ENCODE measurements at regions not wholly inside any gene's neighbourhood (a gene's known extent, or its start where the extent isn't known, plus 50 kb on each side); places are given as distances from the start of the nearest gene placed in this dataset.

DNA sequence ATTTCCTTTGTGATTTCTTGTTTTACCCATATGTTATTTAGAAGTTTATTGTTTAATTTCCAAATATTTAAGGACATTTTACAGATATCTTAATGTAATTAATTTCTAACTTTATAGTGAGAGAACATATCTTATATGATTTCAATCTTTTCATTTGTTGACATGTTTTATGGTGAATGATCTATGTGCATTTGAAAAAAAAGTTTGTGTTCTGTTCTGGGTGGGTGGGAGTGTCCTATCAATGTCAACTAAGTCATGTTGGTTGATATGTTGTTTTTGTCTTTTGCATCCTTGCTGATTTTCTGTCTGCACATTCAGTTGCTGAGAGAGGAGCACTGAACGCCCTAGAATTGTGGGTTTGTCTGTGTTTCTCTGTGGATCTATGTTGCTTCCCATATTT is 50.3 kb upstream of the CBFA2T3 start:
- no peak for DNase-seq (ENCODE audit: low spot score)

DNA sequence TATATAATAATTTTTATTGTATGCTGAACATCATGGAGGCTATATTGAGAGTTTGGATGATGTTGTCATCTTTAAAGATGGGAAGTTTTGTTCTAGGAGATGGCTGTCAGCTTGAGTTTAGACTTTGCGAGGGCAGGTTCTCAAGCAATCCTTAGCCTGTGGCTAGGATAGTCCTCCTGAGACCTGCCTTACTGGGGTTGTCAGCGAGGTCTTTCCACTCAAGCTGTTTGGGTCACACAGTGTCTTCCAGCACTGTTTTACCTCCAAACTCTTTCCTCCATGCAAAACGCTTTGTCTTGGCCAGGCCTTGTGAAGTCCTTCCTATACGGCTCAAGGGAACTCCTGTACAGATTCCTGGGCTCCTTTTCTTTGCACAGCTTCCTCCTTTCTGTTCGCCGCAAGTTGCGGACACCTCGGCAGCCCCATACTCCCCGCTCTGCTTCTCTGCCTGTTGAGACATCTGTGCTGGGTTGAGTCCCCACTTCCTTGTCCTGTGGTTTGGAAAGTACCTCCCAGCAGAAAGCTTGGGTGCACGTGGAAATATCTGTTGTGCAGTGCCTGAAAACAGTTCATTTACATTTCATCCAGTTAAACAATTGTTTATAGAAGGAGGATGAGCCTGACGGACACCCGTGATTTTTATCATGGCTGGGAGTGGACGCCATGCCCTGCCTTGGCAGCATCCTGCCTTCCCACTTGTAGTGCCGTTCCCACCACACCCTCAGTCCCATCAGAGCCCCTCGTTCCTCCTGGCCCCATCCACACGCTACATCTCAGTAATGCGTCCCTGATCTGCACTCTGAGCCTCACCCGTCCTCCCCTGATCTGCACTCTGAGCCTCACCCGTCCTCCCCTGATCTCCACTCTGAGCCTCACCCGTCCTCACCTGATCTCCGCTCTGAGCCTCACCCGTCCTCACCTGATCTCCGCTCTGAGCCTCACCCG is 55.0 kb upstream of the CBFA2T3 start:
- no peak for DNase-seq (ENCODE audit: low spot score)

DNA sequence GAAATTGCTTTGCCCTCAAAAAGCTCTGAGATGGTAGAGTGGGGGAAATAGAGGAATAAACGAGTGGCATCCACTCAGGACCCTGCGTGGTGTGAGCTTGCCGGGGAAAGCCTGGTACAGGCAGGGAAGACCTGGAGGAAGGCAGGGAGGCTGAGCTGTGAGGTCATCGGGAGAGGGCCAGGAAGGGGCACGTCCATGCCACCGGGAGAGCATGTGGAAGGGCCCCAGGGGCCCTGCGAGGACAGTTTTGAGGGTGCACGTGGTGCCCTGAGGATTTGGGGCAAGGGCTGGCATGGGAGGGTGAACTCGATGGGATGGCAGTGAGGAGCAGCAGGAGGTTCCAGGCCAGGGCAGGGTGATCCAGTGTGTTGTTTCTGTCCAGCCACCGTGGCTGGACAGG is 56.3 kb upstream of the CBFA2T3 start:
- DNase-seq (ENCODE audit: low spot score): no peak

DNA sequence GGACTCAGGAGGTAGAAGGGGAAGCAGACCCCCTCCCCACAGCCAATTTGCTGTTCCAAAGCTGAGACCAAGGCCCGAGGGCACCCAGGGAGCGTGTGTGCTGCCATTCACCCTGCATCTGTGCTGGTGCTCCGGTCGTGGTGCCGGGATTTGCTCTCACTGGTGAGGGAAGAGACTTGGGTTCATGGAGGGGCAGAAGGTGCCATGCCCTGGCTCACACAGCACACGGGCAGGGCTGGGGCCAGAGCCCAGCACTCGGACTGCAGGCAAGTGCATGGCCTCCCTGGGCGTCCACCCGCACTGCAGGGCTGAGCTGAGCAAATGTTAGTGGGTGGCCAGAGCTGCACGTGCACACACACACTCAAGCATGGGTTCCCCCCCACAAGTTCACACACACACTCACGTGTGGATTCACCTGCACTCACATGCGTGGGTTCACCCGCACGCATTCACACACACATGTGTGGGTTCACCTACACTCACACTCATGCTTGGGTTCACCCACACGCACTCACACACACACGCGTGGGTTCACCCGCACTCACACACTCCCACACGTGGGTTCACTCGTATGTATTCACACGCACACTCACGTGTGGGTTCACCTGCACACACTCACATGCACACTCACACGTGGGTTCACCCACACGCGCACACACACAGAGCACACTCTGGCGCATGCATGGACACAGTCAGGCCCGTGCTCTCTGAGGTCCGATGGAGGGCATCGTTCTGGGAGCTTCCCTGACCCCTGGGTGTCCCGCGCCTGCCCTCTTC is 57.0 kb upstream of the CBFA2T3 start:
- no peak for DNase-seq (ENCODE audit: low spot score)

DNA sequence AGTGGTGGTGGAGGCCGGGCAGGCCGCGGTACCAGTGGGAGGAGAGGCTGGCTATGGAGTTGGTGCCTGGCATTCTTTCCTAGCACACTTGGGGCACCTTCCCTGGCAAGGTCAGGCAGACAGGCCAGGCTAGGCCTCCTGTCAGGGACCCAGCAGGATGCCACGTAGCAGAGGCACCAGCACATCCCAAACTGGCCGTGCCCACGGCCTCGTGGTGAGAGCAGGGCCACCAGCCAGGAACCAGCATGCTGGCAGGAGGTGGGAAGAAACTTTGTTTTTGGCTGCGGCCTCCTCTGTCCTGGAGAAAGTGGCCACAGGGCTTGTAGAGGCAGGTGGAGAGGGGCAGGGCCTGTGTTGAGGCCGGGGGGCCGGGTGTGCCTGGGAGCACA is 57.6 kb upstream of the CBFA2T3 start:
- no peak for DNase-seq (ENCODE audit: low spot score)

DNA sequence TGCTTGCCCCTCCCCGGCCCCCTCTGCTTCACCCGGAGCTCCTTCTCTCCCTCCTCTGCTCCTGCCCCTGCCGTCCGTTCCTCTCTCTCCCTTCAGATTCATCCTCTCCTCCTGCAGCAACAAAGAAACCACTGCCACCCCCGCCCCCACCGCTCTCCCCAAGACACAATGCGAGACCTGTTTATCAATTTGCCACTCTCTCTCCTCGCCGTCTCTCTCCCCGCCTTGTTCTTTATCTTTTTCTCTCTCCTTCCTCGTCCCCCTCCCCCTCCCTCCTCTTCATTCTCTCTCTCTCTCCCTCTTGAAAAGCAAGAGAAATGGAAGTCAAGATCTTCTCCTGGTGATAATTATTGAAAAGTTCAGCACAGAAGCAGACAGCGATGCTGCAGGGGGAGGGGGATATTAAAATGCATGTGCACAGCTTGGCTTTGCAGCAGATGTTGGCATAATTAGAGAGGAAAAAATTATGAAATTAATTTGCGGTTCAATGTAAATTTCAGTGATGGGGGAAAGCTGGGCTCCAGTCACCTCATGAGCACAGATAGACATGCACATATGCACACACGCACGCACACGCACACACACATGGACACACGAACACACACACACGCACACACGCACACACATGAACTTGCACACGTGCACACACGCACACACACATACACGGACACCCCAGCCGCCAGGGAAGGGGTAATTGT is 58.1 kb upstream of the CBFA2T3 start:
- DNase-seq (ENCODE audit: low spot score): no peak

DNA sequence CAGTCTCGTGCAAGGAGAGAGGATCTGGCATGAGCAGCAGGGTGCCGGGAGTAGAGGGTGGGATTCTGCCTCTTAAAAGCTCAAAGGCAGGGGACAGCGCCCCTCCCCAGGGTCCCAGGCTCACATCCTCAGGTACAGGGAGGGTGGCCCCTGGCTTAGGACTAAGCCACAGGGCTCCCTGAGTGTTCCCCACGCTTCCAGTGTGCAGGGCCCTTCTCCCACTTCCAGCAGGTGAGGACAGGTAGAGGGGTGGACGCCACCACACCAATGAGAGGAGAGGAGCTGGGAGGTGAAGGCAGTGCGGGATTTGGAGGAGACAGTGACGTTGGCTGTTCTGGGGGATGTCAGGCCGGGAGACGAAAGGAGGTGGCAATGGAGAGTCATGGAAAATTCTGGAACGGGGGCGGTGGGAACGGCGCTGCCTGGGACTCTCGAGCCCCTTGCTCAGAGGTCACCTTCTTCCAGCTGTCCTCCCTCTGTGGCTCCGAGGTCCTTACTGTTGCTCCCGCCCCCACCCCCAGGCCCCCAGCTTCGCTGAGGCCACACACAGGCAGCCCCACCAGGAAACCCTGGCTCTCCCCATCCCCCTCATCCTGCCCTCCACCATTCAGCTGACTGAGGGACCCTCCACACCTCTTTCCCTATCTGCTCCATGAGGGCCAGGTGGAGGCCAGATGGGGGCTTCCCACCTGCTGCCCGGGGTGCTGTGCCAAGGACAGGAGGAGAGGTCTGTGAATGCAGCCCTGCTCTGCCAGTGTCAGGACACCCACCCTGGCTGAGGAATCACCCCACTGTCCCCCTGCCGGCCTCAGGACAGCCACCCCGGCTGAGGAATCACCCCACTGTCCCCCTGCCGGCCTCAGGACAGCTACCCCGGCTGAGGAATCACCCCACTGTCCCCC is 57.7 kb upstream of the ACSF3 start:
- DNase-seq (ENCODE audit: low spot score): no peak

DNA sequence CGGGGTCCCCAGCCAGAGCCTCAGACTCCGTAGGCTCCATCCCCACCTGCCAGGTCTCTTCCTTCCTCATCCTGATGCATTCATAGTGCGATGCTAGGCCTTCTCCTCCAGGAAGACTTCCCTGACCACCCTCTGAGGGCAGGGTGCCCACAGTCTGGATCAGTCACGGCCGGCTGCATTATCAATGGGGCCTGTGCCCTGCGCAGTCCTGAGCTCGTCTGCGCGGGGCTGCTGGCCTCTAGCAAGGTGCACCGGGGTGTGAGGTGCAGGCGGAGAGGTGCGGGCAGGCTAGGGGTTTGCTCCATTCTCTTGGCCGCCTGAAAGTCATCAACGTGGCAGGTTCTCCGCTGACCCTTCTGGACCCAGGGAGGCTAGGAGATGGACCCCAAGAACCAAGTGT is 56.9 kb upstream of the ACSF3 start:
- no peak for DNase-seq (ENCODE audit: low spot score)

- DNase-seq (ENCODE audit: low spot score): peak; percentile 63
Observed at GRCh38 chr16:89037261-89038152, 56.1 kb upstream of the ACSF3 start.

GRCh38 chr16:89038221-89038721 is 55.4 kb upstream of the ACSF3 start:
- no peak for DNase-seq (ENCODE audit: low spot score)

DNA sequence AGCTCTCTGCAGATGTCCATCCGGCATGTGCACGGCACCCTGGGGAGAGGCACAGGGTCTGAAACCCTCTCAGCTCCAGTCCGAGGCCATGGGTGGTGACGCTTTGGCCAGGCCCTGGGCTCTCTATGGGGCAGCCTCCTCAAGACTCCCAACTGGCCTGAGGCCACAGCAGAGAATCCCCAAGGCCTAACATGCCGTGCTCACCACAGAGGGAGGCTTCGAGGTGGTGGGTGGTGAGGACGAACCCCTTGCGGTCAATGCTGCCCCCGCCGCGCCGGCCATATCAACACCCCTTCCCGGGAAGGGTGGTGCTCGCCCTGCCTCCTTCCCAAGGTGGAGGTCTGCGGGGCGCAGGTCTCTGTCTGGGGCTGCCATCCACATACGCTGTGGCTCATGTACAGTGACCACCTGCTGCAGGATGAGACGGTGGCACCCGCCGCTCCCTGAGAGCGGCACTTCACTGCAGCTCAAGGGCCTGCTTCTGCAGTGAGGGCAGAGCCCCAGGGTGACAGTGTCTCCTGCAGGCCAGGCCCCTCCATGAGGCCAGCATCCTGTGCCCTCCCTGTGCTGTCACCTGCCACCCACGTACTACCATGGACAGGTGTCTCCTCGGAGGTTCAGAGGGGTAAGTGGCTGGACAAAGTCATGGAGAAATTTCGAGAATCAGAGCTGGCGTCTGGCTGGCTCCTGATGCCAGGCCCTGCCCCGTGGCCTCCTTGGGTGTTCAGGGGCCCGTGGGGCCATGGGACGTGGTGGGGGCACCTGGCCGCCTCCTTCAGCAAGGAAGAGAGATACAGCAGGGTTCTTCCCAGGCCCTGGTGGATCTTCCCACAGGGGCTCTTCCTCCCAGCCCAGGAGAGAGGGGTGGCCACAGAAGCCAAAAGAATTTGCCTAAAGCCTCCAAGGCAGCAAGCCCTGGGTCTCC is 54.6 kb upstream of the ACSF3 start:
- DNase-seq (ENCODE audit: low spot score): no peak

DNA sequence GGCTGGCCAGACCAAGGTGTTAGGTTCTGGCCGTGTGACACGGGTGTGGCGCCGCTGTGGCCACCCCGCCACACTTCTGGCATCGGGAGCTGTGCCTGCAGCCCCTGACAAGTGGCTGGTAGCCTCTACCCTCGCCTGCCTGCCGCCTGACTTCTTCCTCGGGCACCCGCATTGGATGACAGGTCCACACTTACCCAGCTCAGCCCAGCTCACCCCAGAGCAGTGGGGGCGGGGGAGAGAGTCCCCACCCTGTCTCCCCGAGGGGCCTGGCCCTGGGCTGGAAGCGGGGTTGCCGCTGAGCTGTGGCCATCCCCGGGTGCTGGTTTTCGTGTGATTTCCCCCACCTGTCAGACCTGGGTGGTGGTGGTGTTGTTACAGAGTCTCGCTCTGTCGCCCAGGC is 53.9 kb upstream of the ACSF3 start:
- DNase-seq (ENCODE audit: low spot score): no peak

- no peak for DNase-seq (ENCODE audit: low spot score)
Observed at GRCh38 chr16:89040391-89040790, 53.3 kb upstream of the ACSF3 start.

DNA sequence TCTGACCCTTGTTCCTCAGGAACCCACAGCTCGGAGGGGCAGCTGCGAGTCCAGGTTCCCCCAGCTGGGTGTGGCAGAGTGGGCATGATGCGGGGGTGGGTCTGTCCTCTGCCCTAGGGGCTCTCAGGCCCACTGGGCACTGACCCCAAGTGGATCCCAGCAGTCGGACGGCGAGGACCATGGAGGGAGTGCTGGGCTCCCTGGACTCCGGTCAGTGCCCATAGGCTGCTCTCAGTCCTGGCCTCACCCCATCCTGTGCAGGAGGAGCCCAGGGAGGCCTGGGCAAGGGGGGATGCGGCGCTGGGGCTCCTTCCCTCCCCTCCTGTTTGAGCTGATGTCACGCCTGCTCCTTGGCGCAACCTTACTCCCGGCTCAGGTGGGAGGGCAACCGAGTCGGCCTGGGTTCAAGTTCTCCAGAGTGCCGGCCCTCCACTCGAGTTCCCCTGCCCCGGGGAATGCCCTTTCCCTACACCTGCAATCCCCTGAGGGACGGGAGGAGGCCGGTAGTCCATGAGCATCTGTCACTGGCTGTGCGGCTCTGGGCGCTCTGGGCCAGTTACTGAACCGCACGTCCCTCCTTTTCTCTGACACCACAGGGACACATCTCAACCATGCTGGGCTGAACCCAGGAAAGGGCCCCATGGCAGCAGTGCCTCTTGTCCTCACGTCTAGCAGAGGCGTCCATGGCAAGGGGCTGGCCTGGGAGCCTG is 52.6 kb upstream of the ACSF3 start:
- DNase-seq (ENCODE audit: low spot score): no peak

- DNase-seq (ENCODE audit: low spot score): no peak
Observed at GRCh38 chr16:89041571-89042481, 51.8 kb upstream of the ACSF3 start.

GRCh38 chr16:89042711-89043551 is 50.7 kb upstream of the ACSF3 start:
- DNase-seq (ENCODE audit: low spot score): no peak

Data from AG08395 (cell line).